ENCODE measurements at regions not wholly inside any gene's neighbourhood (a gene's known extent, or its start where the extent isn't known, plus 50 kb on each side); places are given as distances from the start of the nearest gene placed in this dataset.

DNA sequence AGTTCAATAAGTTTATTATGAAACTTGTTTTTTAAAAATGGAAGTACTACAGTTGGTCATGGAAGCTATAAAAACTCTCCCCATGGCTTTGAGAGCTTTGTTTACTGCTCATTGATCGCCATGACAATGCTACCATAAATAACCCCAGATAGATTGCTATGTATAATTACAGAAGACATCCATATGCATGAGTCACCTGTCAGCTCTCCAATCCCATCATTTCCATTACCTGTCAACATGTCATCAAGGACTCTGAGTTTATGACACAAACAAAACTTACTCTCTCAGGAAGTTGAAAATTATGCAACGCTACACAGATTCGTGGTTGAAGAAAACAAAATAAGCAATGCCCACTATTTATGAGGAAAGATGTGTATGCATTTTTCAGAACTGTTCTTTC lies 144.4 kb downstream of the SEC23A start (continued):
- no peak for TF ChIP-seq POLR2A (IDR thresholded peaks at IDR 0.05; ENCODE audit: control extremely low read depth in 1 of 2, low read depth in 2 of 2, low read length in 2 of 2)
- TF ChIP-seq RXRA (IDR thresholded peaks at IDR 0.05; ENCODE audit: insufficient read depth, low read depth, low read length), result no peak
- TF ChIP-seq BRCA1 (IDR thresholded peaks at IDR 0.05; ENCODE audit: low read depth, low read length), result no peak
- no peak for TF ChIP-seq FOSL1 (IDR thresholded peaks at IDR 0.05; ENCODE audit: insufficient read depth, low read depth, low read length)
- TF ChIP-seq CREB1 (IDR thresholded peaks at IDR 0.05), result no peak

Measured in H1 (cell line).